GM18870 (cell line): ENCODE measurements at regions not wholly inside any gene's neighbourhood (a gene's known extent, or its start where the extent isn't known, plus 50 kb on each side); places are given as distances from the start of the nearest gene placed in this dataset.
A peak's percentile ranks its signal among the peaks of the same experiment; 100 is the strongest.

ENCODE experiments used
- ATAC-seq: cut with Tn5 transposase; IDR thresholded peaks from one replicate; pipeline ENCODE4 v1.9.1; 2021; ENCODE audit warnings: moderate library complexity; ENCODE audit not compliant: unreplicated experiment

- ATAC-seq, result no peak
Observed at GRCh38 chr10:118835682-118836326, 81.0 kb upstream of the CACUL1 start.

GRCh38 chr10:118838364-118838763, 83.6 kb upstream of the CACUL1 start:
- ATAC-seq, result no peak

- ATAC-seq, result no peak
Observed at GRCh38 chr10:118839348-118839747, 84.6 kb upstream of the CACUL1 start.

- no peak for ATAC-seq
Observed at GRCh38 chr10:118840071-118840775, 85.5 kb upstream of the CACUL1 start.

GRCh38 chr10:118840776-118841468, 86.2 kb upstream of the CACUL1 start:
- no peak for ATAC-seq

- no peak for ATAC-seq
Observed at GRCh38 chr10:118841881-118842605, 87.3 kb upstream of the CACUL1 start.

- no peak for ATAC-seq
Observed at GRCh38 chr10:118842843-118843624, 88.3 kb upstream of the CACUL1 start.

- ATAC-seq, result no peak
Observed at GRCh38 chr10:118843647-118844265, 89.0 kb upstream of the CACUL1 start.

- ATAC-seq, result no peak
Observed at GRCh38 chr10:118844731-118845521, 90.2 kb upstream of the CACUL1 start.

GRCh38 chr10:118845776-118846175, 91.0 kb upstream of the CACUL1 start:
- ATAC-seq, result no peak

- no peak for ATAC-seq
Observed at GRCh38 chr10:118850418-118851061, 95.8 kb upstream of the CACUL1 start.

GRCh38 chr10:118851062-118852035, 96.6 kb upstream of the CACUL1 start:
- peak; percentile 69 for ATAC-seq

GRCh38 chr10:118853916-118854315, 99.1 kb upstream of the CACUL1 start:
- no peak for ATAC-seq

GRCh38 chr10:118856106-118856505, 101.3 kb upstream of the CACUL1 start:
- no peak for ATAC-seq

- no peak for ATAC-seq
Observed at GRCh38 chr10:118865998-118866693, 111.4 kb upstream of the CACUL1 start.

GRCh38 chr10:118867768-118868167, 113.0 kb upstream of the CACUL1 start:
- no peak for ATAC-seq

GRCh38 chr10:118868589-118868988, 113.8 kb upstream of the CACUL1 start:
- ATAC-seq, result no peak
